ENCODE measurements at regions not wholly inside any gene's neighbourhood (a gene's known extent, or its start where the extent isn't known, plus 50 kb on each side); places are given as distances from the start of the nearest gene placed in this dataset.

- Histone ChIP-seq H3K4me1 (ENCODE audit: insufficient read depth, low read length) (peaks cover 4% of the 10 kb centered on the region; the same call in 1 of the 2 replicates), H2BK12ac (ENCODE audit: insufficient read length, low read depth, low read length) (no peak overlapping the region), H3K9me3 (ENCODE audit: control insufficient read depth, low read depth, low read length) (no peaks in the 10 kb centered on the region), H2BK120ac (ENCODE audit: low read depth, low read length, poor library complexity, severe bottlenecking) (no peak overlapping the region), H3K14ac (ENCODE audit: insufficient read depth, low read length) (no peak overlapping the region), H4K20me1 (ENCODE audit: control insufficient read depth, insufficient read depth, insufficient read length) (no peaks in the 10 kb centered on the region), H2BK20ac (ENCODE audit: low read depth, low read length, poor library complexity, severe bottlenecking) (no peak overlapping the region), H3T11ph (ENCODE audit: low read length) (no peak overlapping the region), H3K18ac (ENCODE audit: insufficient read length, low read depth, low read length) (no peak overlapping the region), H3K4ac (ENCODE audit: low read depth, low read length) (no peak overlapping the region), H4K5ac (ENCODE audit: insufficient read length, low read depth, low read length) (no peak overlapping the region), H3K79me1 (ENCODE audit: insufficient read depth, low read depth, low read length, poor library complexity, severe bottlenecking) (no peaks in the 10 kb centered on the region), H3K56ac (ENCODE audit: insufficient read length, low read depth, low read length) (no peak overlapping the region), H2BK15ac (ENCODE audit: low read depth, low read length) (no peak overlapping the region), H2BK5ac (ENCODE audit: insufficient read length, low read length) (no peak overlapping the region), H2AK5ac (ENCODE audit: insufficient read length, low read length) (no peak overlapping the region), H2AFZ (ENCODE audit: low read length) (no peak overlapping the region), H3K27me3 (ENCODE audit: insufficient read depth, low read length) (no peaks in the 10 kb centered on the region), H3K23ac (ENCODE audit: insufficient read length, low read depth, low read length) (no peak overlapping the region), H3K9ac (ENCODE audit: extremely low read depth, insufficient read length, low read length) (no peak overlapping the region), H3K4me2 (ENCODE audit: insufficient read depth, insufficient read length, low read length) (no peak overlapping the region), H4K8ac (replicated peaks; ENCODE audit: insufficient read length, low read depth, low read length) (no peak overlapping the region), H3K79me2 (ENCODE audit: insufficient read depth, low read length) (no peaks in the 10 kb centered on the region), H3K27ac (ENCODE audit: insufficient read length, low read depth, low read length) (no peak overlapping the region), H3K23me2 (ENCODE audit: insufficient read length, low read depth, low read length, poor library complexity, severe bottlenecking) (no peaks in the 10 kb centered on the region), H4K91ac (ENCODE audit: insufficient read length, low read depth, low read length) (no peak overlapping the region)
- no peak for DNase-seq
- Mint-ChIP-seq H3K4me1 (peaks cover 27 to 30% of the 10 kb centered on the region in 2 experiments), H3K9me3 (no peaks in the 10 kb centered on the region), H3K27me3 (ENCODE audit: low read depth) (no peaks in the 10 kb centered on the region), H3K4me3 (no peak overlapping the region), H3K27ac (no peak overlapping the region; a peak in 2 of 7 replicates), H3K36me3 (ENCODE audit: insufficient read depth in 1 of 3, low read depth in 3 of 3) (peaks cover 0 to 4% (median 4%) of the 10 kb centered on the region in 3 experiments; a peak in 2 of 7 replicates)
- no CpG with 5 or more reads among the region's 5 CpGs for WGBS (ENCODE audit: extremely low coverage, insufficient read length, low lambda C conversion rate)
- TF ChIP-seq CTCF (conservative IDR thresholded peaks at IDR 0.05), result no peak
Observed at GRCh38 chr5:123882319-123882964, 370.5 kb downstream of the CSNK1G3 start.
